Osteocyte (in vitro differentiated cells): ENCODE measurements at regions not wholly inside any gene's neighbourhood (a gene's known extent, or its start where the extent isn't known, plus 50 kb on each side); places are given as distances from the start of the nearest gene placed in this dataset.

Experiments
- DNase-seq: peaks from one replicate; pipeline ENCODE4 v3.0.0; 2021; ENCODE audit warnings: mixed read lengths; ENCODE audit not compliant: unreplicated experiment; ENCODE audit errors: extremely low spot score
- H3K27ac Mint-ChIP-seq: one replicate; pipeline ENCODE4 v1.8.0; 2021; ENCODE audit warnings: mild to moderate bottlenecking, mixed read lengths; ENCODE audit not compliant: unreplicated experiment
- H3K27me3 Mint-ChIP-seq: one replicate; pipeline ENCODE4 v1.8.0; 2021; ENCODE audit warnings: mixed read lengths; ENCODE audit not compliant: unreplicated experiment
- H3K36me3 Mint-ChIP-seq: one replicate; pipeline ENCODE4 v1.8.0; 2021; ENCODE audit warnings: mixed read lengths; ENCODE audit not compliant: unreplicated experiment
- H3K4me1 Mint-ChIP-seq: one replicate; pipeline ENCODE4 v1.8.0; 2021; ENCODE audit warnings: mixed read lengths; ENCODE audit not compliant: unreplicated experiment
- H3K4me3 Mint-ChIP-seq: one replicate; pipeline ENCODE4 v1.8.0; 2021; ENCODE audit warnings: mild to moderate bottlenecking, moderate library complexity, mixed read lengths; ENCODE audit not compliant: unreplicated experiment
- H3K9me3 Mint-ChIP-seq: one replicate; pipeline ENCODE4 v1.8.0; 2021; ENCODE audit warnings: mixed read lengths; ENCODE audit not compliant: unreplicated experiment
- CTCF ChIP-seq: fragments of 200-600 bp; sonication (generic); IDR thresholded peaks from 2 replicates; pipeline ENCODE4 v1.5.0; 2021; ENCODE audit warnings: antibody characterized with exemption, mild to moderate bottlenecking, moderate library complexity

DNA sequence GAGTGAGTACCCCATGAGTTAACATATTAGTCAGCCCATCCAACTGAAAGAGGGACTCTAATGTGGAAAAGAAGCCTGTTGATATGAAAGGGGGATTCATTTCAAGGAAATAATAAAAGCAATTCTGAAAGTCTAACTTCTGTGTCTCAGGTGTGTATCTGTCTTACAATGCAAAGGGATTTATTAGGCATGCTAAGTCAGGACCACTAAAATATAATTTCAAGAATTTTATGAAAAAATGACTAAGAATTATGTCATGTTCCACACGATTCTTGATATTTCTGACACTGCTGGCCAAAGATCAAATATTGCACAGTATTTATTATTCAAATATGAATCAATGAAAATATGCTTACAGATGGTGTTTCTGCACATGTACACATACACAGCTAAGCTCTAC, 130.8 kb downstream of the KLF12 start:
- Mint-ChIP-seq H3K36me3 (peaks cover 4% of the 10 kb centered on the region), H3K4me1 (peaks cover 22% of the 10 kb centered on the region), H3K27me3 (no peaks in the 10 kb centered on the region), H3K9me3 (no peaks in the 10 kb centered on the region), H3K27ac (no peak overlapping the region), H3K4me3 (no peak overlapping the region)
- no peak for TF ChIP-seq CTCF
- DNase-seq, result no peak

DNA sequence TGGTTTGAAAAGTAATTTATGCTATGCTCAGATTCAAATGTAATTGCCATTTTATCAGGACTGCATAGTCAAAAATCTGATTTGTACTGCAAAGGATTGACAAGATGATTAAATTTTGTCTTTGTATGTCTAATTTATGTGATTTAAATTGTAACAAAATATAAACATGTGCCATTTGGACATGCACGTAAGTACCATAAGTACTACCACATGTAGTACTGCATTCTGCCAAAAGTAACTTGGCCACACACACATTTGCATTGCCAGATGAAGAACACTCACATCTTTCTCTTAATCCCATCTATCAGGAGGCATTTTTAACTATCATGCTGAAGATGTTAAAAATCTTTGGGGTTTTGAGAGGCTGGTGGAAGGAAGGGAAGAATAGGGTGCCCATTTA, 133.3 kb downstream of the KLF12 start:
- Mint-ChIP-seq H3K27ac (no peak overlapping the region), H3K27me3 (no peaks in the 10 kb centered on the region), H3K4me3 (no peak overlapping the region), H3K9me3 (no peaks in the 10 kb centered on the region), H3K36me3 (peaks cover 2% of the 10 kb centered on the region), H3K4me1 (peaks cover 22% of the 10 kb centered on the region)
- no peak for DNase-seq
- no peak for TF ChIP-seq CTCF

- Mint-ChIP-seq H3K36me3 (peaks cover 4% of the 10 kb centered on the region), H3K9me3 (no peaks in the 10 kb centered on the region), H3K27ac (no peak overlapping the region), H3K4me1 (peaks cover 17% of the 10 kb centered on the region), H3K4me3 (no peak overlapping the region), H3K27me3 (no peaks in the 10 kb centered on the region)
- no peak for TF ChIP-seq CTCF
- DNase-seq, result no peak
Measured at GRCh38 chr13:73998631-73999030, 135.6 kb downstream of the KLF12 start.

DNA sequence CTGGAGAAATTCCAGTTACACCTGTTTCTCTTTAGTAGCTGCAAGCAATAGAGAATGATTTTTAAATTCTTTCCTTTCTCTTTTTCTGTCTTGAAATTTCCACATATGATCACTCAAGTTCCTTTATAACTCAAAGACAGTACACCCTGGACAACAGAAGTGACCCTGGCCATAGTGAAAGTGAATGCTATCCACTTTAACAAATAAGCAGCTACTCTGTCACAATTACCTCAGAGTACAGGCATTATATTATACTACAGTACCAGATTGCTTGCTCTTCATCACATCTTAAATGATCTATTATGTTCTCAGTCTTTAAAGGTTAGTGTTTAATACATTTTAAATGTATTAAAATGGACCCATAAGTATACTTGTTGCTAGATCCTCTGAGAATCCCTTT, 136.2 kb downstream of the KLF12 start:
- DNase-seq, result no peak
- Mint-ChIP-seq H3K27me3 (no peaks in the 10 kb centered on the region), H3K4me1 (peaks cover 12% of the 10 kb centered on the region), H3K27ac (no peak overlapping the region), H3K36me3 (peaks cover 4% of the 10 kb centered on the region), H3K9me3 (no peaks in the 10 kb centered on the region), H3K4me3 (no peak overlapping the region)
- TF ChIP-seq CTCF, result no peak

DNA sequence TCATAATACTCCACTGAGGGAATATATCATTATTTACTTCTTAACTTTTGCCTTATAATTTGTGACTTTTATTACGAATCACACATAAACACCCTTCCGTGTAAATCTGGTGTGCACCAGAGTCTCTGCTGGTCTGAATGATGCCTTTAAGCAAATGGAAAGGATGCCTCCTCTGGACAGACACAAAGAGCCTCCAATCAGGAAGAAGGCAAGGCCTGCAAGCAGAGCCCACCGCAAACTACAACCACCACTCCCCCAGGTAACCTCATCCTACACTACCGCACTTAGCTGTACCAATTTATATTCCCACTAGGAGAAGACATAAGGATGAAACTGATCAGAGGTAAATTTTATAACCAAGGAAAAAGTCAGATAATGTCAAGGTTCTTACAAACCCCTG, 137.6 kb downstream of the KLF12 start:
- no peak for DNase-seq
- no peak for TF ChIP-seq CTCF
- Mint-ChIP-seq H3K4me3 (no peak overlapping the region), H3K27ac (no peak overlapping the region), H3K36me3 (peaks cover 9% of the 10 kb centered on the region), H3K27me3 (no peaks in the 10 kb centered on the region), H3K9me3 (no peaks in the 10 kb centered on the region), H3K4me1 (peaks cover 11% of the 10 kb centered on the region)
